ENCODE measurements at regions not wholly inside any gene's neighbourhood (a gene's known extent, or its start where the extent isn't known, plus 50 kb on each side); places are given as distances from the start of the nearest gene placed in this dataset.
"Not testable (repeated sequence)": the region's sequence is repeated elsewhere in the genome, so short reads cannot be mapped to it uniquely, and the experiment has no call there.

DNA sequence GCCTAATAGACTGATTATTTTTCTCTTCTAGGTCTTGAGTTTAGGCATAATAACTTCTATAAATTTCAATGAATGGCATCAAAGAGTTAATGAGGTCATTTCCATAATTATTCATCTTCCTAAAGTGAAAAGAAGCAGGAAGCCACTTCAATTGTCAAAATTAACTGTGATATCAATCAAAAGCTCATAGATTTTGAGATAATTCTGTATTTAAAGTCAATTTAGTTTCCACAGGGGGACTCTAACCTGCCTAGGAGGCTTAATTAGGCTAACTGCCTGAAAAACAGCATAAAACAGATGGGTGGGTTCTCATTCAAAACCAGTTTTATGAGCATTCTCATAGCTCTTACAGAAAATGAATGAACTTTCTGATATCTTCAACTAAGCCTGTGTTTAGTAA lies 177.8 kb downstream of the OTOL1 start:
- peak overlapping the region; percentile 27 for H3K4me2 ChIP-seq
- Mint-ChIP-seq H3K4me3 (no peak overlapping the region), H3K9me3 (peaks cover 8% of the 10 kb centered on the region), H3K27ac (no peak overlapping the region), H3K36me3 (no peaks in the 10 kb centered on the region), H3K4me1 (peaks cover 5% of the 10 kb centered on the region), H3K27me3 (ENCODE audit: insufficient read depth, low read depth) (peaks cover 5% of the 10 kb centered on the region)
- H3K9me3 ChIP-seq (ENCODE audit: low read depth): no peaks in the 10 kb centered on the region
- no peaks in the 10 kb centered on the region for H3K27me3 ChIP-seq
- peaks cover 18% of the 10 kb centered on the region for H3K4me1 ChIP-seq
- TF ChIP-seq, protein P1, sequence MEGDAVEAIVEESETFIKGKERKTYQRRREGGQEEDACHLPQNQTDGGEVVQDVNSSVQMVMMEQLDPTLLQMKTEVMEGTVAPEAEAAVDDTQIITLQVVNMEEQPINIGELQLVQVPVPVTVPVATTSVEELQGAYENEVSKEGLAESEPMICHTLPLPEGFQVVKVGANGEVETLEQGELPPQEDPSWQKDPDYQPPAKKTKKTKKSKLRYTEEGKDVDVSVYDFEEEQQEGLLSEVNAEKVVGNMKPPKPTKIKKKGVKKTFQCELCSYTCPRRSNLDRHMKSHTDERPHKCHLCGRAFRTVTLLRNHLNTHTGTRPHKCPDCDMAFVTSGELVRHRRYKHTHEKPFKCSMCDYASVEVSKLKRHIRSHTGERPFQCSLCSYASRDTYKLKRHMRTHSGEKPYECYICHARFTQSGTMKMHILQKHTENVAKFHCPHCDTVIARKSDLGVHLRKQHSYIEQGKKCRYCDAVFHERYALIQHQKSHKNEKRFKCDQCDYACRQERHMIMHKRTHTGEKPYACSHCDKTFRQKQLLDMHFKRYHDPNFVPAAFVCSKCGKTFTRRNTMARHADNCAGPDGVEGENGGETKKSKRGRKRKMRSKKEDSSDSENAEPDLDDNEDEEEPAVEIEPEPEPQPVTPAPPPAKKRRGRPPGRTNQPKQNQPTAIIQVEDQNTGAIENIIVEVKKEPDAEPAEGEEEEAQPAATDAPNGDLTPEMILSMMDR (IDR thresholded peaks at IDR 0.05): no peak
- TF ChIP-seq EZH2phosphoT487 (IDR thresholded peaks at IDR 0.05) (no peak), EZH2 (IDR thresholded peaks at IDR 0.05) (no peak)
- no peak overlapping the region for H3K9ac ChIP-seq
- no peaks in the 10 kb centered on the region for H3K36me3 ChIP-seq
- no peak for DNase-seq (ENCODE audit: low spot score)
- no peaks in the 10 kb centered on the region for H3F3A ChIP-seq (ENCODE audit: low read depth)
- H3K27ac ChIP-seq: no peak overlapping the region
- no peak overlapping the region for H2AFZ ChIP-seq (replicated peaks)
- no peaks in the 10 kb centered on the region for H3K79me2 ChIP-seq (ENCODE audit: low read depth)
- H3K4me3 ChIP-seq: no peak overlapping the region
- H4K20me1 ChIP-seq (ENCODE audit: low read depth): no peaks in the 10 kb centered on the region

- not testable (repeated sequence) for H3K27me3 ChIP-seq; H3K4me3 Mint-ChIP-seq; H3K27ac ChIP-seq; H3K36me3 ChIP-seq; H3K36me3 Mint-ChIP-seq; H3K4me3 ChIP-seq; H3F3A ChIP-seq (ENCODE audit: low read depth); DNase-seq (ENCODE audit: low spot score); H3K4me2 ChIP-seq; H3K79me2 ChIP-seq (ENCODE audit: low read depth); H3K9me3 Mint-ChIP-seq; H3K4me1 ChIP-seq; H3K4me1 Mint-ChIP-seq; H4K20me1 ChIP-seq (ENCODE audit: low read depth); H3K9ac ChIP-seq; H2AFZ ChIP-seq (replicated peaks); H3K27me3 Mint-ChIP-seq (ENCODE audit: insufficient read depth, low read depth); H3K27ac Mint-ChIP-seq; H3K9me3 ChIP-seq (ENCODE audit: low read depth)
These were observed 185.2 kb downstream of the OTOL1 start for GRCh38 chr3:161681831-161682230.

- H3K27ac ChIP-seq: no peak overlapping the region
- H3K27ac Mint-ChIP-seq: no peak overlapping the region
- TF ChIP-seq EZH2phosphoT487 (IDR thresholded peaks at IDR 0.05): no peak
- no peak for TF ChIP-seq EZH2 (IDR thresholded peaks at IDR 0.05)
- TF ChIP-seq, protein P1 (IDR thresholded peaks at IDR 0.05): no peak
- no peak overlapping the region for H3K4me2 ChIP-seq
- H3K27me3 ChIP-seq: no peaks in the 10 kb centered on the region
- H3K27me3 Mint-ChIP-seq (ENCODE audit: insufficient read depth, low read depth): peaks cover 2% of the 10 kb centered on the region
- H3K9ac ChIP-seq: no peak overlapping the region
- no peak overlapping the region for H2AFZ ChIP-seq (replicated peaks)
- no peaks in the 10 kb centered on the region for H3K9me3 ChIP-seq (ENCODE audit: low read depth)
- H3K4me3 Mint-ChIP-seq: no peak overlapping the region
- H3K36me3 ChIP-seq: no peaks in the 10 kb centered on the region
- no peaks in the 10 kb centered on the region for H3K36me3 Mint-ChIP-seq
- H3K4me3 ChIP-seq: no peak overlapping the region
- DNase-seq (ENCODE audit: low spot score): no peak
- no peaks in the 10 kb centered on the region for H3K4me1 ChIP-seq
- no peaks in the 10 kb centered on the region for H3K9me3 Mint-ChIP-seq
- no peaks in the 10 kb centered on the region for H3F3A ChIP-seq (ENCODE audit: low read depth)
- no peaks in the 10 kb centered on the region for H3K79me2 ChIP-seq (ENCODE audit: low read depth)
- no peaks in the 10 kb centered on the region for H4K20me1 ChIP-seq (ENCODE audit: low read depth)
- peaks cover 3% of the 10 kb centered on the region for H3K4me1 Mint-ChIP-seq
These were observed 186.1 kb downstream of the OTOL1 start for GRCh38 chr3:161682715-161683114.

DNA sequence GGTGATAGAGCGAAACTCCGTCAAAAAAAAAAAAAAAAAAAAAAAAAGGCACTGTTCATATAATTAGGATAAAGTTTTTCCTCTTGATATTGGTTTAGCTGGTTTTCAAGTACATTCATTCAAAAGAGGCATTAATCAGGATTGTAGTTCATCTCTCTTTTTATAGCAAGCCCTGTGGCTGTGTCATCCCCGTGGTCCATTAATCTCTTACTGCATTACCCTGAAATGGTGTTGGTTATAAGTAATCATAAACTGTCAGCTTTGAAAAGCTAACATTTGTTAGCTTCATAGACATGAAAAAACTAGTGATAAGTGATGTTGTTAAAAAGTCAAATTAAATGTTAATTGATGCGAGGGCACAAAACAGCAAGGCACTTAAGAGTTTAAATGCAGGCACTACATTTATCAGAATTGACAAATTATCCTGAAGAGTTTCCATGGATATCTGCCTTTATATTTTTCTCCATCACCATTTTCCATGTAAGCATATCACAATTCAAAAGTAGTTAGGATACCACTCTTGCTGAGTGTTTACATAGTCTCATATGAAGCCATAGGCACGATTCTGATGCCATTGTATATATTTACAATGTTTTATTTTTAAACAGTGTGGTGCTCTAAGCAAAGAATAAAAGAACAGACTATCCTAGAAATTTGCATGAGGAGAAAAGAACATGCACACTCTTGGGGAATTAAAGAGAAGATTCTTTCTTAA lies 193.1 kb downstream of the OTOL1 start:
- no peak overlapping the region for H3K4me3 ChIP-seq

More for the DNA sequence above, 193.1 kb downstream of the OTOL1 start:
- no peak overlapping the region for H3K4me2 ChIP-seq
- no peaks in the 10 kb centered on the region for H3K79me2 ChIP-seq (ENCODE audit: low read depth)
- H3K36me3 ChIP-seq: no peaks in the 10 kb centered on the region
- H3K9me3 ChIP-seq (ENCODE audit: low read depth): no peaks in the 10 kb centered on the region
- no peak overlapping the region for H3K9ac ChIP-seq
- H3K27ac ChIP-seq: no peak overlapping the region
- H3F3A ChIP-seq (ENCODE audit: low read depth): no peaks in the 10 kb centered on the region
- DNase-seq (ENCODE audit: low spot score): no peak
- H3K9me3 Mint-ChIP-seq: no peaks in the 10 kb centered on the region
- H3K27me3 Mint-ChIP-seq (ENCODE audit: insufficient read depth, low read depth): no peaks in the 10 kb centered on the region
- H3K27me3 ChIP-seq: no peaks in the 10 kb centered on the region
- H4K20me1 ChIP-seq (ENCODE audit: low read depth): no peaks in the 10 kb centered on the region
- TF ChIP-seq EZH2phosphoT487 (IDR thresholded peaks at IDR 0.05): no peak
- TF ChIP-seq, protein P1 (IDR thresholded peaks at IDR 0.05): no peak
- TF ChIP-seq EZH2 (IDR thresholded peaks at IDR 0.05): no peak
- no peak overlapping the region for H3K4me3 Mint-ChIP-seq
- H3K4me1 ChIP-seq: no peaks in the 10 kb centered on the region
- H2AFZ ChIP-seq (replicated peaks): no peak overlapping the region
- H3K27ac Mint-ChIP-seq: no peak overlapping the region
- H3K36me3 Mint-ChIP-seq: no peaks in the 10 kb centered on the region
- peaks cover 4% of the 10 kb centered on the region for H3K4me1 Mint-ChIP-seq
